Neural progenitor cell (in vitro differentiated cells): ENCODE measurements at regions not wholly inside any gene's neighbourhood (a gene's known extent, or its start where the extent isn't known, plus 50 kb on each side); places are given as distances from the start of the nearest gene placed in this dataset.

Source experiments
- EZH2 ChIP-seq: fragments of 200-600 bp; sonication (generic); IDR thresholded peaks from 2 replicates; pipeline ENCODE4 v1.6.1; 2017; ENCODE audit warnings: antibody characterized with exemption, mild to moderate bottlenecking, moderate library complexity
- TF ChIP-seq, protein P1 (sequence below): fragments of 200-600 bp; sonication (generic); IDR thresholded peaks from 2 replicates; pipeline ENCODE4 v1.5.1; 2017; ENCODE audit warnings: antibody characterized with exemption, mild to moderate bottlenecking

DNA sequence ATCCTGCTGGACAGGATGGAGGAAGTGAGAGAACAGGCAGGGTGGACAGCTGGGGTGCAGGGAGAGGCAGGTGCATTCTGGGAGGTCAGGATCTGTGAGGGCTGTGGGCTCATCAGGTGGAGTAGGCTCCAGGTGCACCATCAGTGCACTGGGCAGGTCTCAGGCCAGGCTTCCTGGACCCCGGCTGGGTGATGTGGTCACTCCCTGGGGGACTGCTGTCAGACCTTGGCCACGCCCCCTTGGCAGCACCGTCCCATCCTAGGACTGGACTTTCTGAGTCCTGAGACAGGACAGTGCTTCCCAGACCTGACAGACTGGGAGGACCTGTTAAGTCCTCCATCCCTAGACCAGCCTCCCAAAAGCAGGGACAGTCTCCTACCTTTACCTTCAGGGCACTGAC is 626.7 kb upstream of the DEFB115 start:
- no peak for TF ChIP-seq EZH2
- TF ChIP-seq, protein P1, sequence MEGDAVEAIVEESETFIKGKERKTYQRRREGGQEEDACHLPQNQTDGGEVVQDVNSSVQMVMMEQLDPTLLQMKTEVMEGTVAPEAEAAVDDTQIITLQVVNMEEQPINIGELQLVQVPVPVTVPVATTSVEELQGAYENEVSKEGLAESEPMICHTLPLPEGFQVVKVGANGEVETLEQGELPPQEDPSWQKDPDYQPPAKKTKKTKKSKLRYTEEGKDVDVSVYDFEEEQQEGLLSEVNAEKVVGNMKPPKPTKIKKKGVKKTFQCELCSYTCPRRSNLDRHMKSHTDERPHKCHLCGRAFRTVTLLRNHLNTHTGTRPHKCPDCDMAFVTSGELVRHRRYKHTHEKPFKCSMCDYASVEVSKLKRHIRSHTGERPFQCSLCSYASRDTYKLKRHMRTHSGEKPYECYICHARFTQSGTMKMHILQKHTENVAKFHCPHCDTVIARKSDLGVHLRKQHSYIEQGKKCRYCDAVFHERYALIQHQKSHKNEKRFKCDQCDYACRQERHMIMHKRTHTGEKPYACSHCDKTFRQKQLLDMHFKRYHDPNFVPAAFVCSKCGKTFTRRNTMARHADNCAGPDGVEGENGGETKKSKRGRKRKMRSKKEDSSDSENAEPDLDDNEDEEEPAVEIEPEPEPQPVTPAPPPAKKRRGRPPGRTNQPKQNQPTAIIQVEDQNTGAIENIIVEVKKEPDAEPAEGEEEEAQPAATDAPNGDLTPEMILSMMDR = no peak
